HCT116 (cell line): ENCODE measurements at regions not wholly inside any gene's neighbourhood (a gene's known extent, or its start where the extent isn't known, plus 50 kb on each side); places are given as distances from the start of the nearest gene placed in this dataset.

ENCODE experiments used
- ATAC-seq: fragments of 200-7000 bp; cut with Tn5 transposase; 2 replicates; pipeline ENCODE4 v1.9.1; 2020; ENCODE audit warnings: mild to moderate bottlenecking, moderate library complexity
- BruUV-seq: library from RNA; stranded (reverse); fragments of 400-500 nt; replicated peaks from 2 replicates; lab custom pipeline; 2021; lab: Mats Ljungman, UMichigan
- CTCF ChIA-PET: fragments of 300-600 bp; sonication (Branson Sonifier 250); formaldehyde crosslinking; loops from one replicate; lab custom pipeline; 2021; ENCODE audit warnings: antibody characterized with exemption; lab: Charles Lee
- POLR2A ChIA-PET: fragments of 300-600, 350-600 bp; sonication (Branson Sonifier 250); formaldehyde crosslinking; loops from one replicate; lab custom pipeline; 2021; ENCODE audit warnings: antibody characterized with exemption; lab: Charles Lee
- RAD21 ChIA-PET, 2 experiments: fragments of 300-600 bp; sonication (Branson Sonifier 250); formaldehyde crosslinking; loops; one replicate each; lab custom pipeline; 2023; ENCODE audit warnings: low total read pairs in 2 of 2; ENCODE audit not compliant: uncharacterized antibody in 2 of 2, unreplicated experiment in 2 of 2, low non-redundant PET in 1 of 2; lab: Charles Lee
- DNase-seq: peaks from one replicate; pipeline ENCODE4 v3.0.0-alpha.2; 2010; ENCODE audit warnings: low read depth, low spot score
- H2AFZ ChIP-seq: fragments of 200-600 bp; shearing (Covaris generic), sonication (generic); 2 replicates; pipeline ENCODE4 v1.6.1; 2017; ENCODE audit warnings: low read depth, mixed run types, mixed read lengths, antibody characterized with exemption, low read length; ENCODE audit not compliant: poor library complexity, severe bottlenecking
- H3K27ac ChIP-seq: 2 replicates; pipeline ENCODE4 v1.5.1; 2012; ENCODE audit warnings: low read depth, low read length
- H3K27me3 ChIP-seq: fragments of 200-600 bp; sonication (generic); 2 replicates; pipeline ENCODE4 v1.6.1; 2016; ENCODE audit warnings: mixed run types, low read length, mixed read lengths; ENCODE audit not compliant: insufficient read depth
- H3K36me3 ChIP-seq, 2 experiments: fragments of 200-500 bp in 1 of 2; fragments of 200-600 bp in 1 of 2; sonication (Bioruptor generic) in 1 of 2; sonication (generic) in 1 of 2; 2 replicates each; pipeline versions ENCODE4 v1.5.1 to v1.6.1; 2014 to 2016; ENCODE audit warnings: low read length in 2 of 2, inconsistent platforms in 1 of 2, mixed read lengths in 1 of 2, mixed run types in 1 of 2; ENCODE audit not compliant: insufficient read depth in 2 of 2, control insufficient read depth in 1 of 2
- H3K4me1 ChIP-seq, 2 experiments: fragments of 200-600 bp in 1 of 2; sonication (generic) in 1 of 2; 2 replicates each; pipeline versions ENCODE4 v1.5.1 to v1.6.1; 2012 to 2017; ENCODE audit warnings: low read length in 2 of 2, inconsistent platforms in 1 of 2, mild to moderate bottlenecking in 1 of 2, mixed read lengths in 1 of 2, mixed run types in 1 of 2, moderate library complexity in 1 of 2; ENCODE audit not compliant: insufficient read depth in 2 of 2, control insufficient read depth in 1 of 2
- H3K4me2 ChIP-seq: fragments of 200-600 bp; sonication (generic); 2 replicates; pipeline ENCODE4 v1.6.1; 2017; ENCODE audit warnings: mixed run types, low read length, mixed read lengths
- H3K4me3 ChIP-seq, 2 experiments: fragments of 200-600 bp in 1 of 2; sonication (generic) in 1 of 2; replicated peaks in 1 of 2; 2 replicates each; pipeline ENCODE4 v1.5.1; 2011 to 2016; ENCODE audit warnings: low read length in 2 of 2, control low read depth in 1 of 2, low read depth in 1 of 2, mild to moderate bottlenecking in 1 of 2, mixed read lengths in 1 of 2, mixed run types in 1 of 2
- H3K79me2 ChIP-seq: fragments of 200-600 bp; sonication (generic); 2 replicates; pipeline ENCODE4 v1.6.1; 2017; ENCODE audit warnings: mild to moderate bottlenecking, mixed run types, low read length, moderate library complexity, mixed read lengths; ENCODE audit not compliant: insufficient read depth
- H3K9ac ChIP-seq: fragments of 200-600 bp; sonication (generic); 2 replicates; pipeline ENCODE4 v1.6.1; 2016; ENCODE audit warnings: low read length, mixed read lengths
- H3K9me2 ChIP-seq: fragments of 200-600 bp; sonication (generic), shearing (Covaris generic); 2 replicates; pipeline ENCODE4 v1.6.1; 2017; ENCODE audit warnings: mixed run types, mild to moderate bottlenecking, moderate library complexity; ENCODE audit not compliant: insufficient read depth
- H3K9me3 ChIP-seq, 2 experiments: fragments of 200-500 bp in 1 of 2; fragments of 200-600 bp in 1 of 2; sonication (Bioruptor generic) in 1 of 2; sonication (generic) in 1 of 2; 2 replicates each; pipeline ENCODE4 v1.6.1; 2014 to 2017; ENCODE audit warnings: low read length in 2 of 2, mixed read lengths in 2 of 2, inconsistent platforms in 1 of 2, low read depth in 1 of 2, mild to moderate bottlenecking in 1 of 2, mixed run types in 1 of 2, moderate library complexity in 1 of 2; ENCODE audit not compliant: control insufficient read depth in 1 of 2, insufficient read depth in 1 of 2
- H4K20me1 ChIP-seq: fragments of 200-600 bp; sonication (generic), shearing (Covaris generic); 2 replicates; pipeline ENCODE4 v1.6.1; 2017; ENCODE audit warnings: mixed run types, mild to moderate bottlenecking, moderate library complexity; ENCODE audit not compliant: insufficient read depth
- CBX3 ChIP-seq: IDR thresholded peaks from 2 replicates; pipeline ENCODE4 v1.6.1; 2012; ENCODE audit warnings: low read depth
- CEBPB ChIP-seq: IDR thresholded peaks from 2 replicates; pipeline ENCODE4 v1.6.1; 2012; ENCODE audit warnings: low read depth
- EGR1 ChIP-seq: IDR thresholded peaks from 2 replicates; pipeline ENCODE4 v1.6.1; 2012; ENCODE audit warnings: low read depth
- ELF1 ChIP-seq: IDR thresholded peaks from 2 replicates; pipeline ENCODE4 v1.6.1; 2012; ENCODE audit warnings: low read depth, borderline replicate concordance
- EZH2 ChIP-seq: fragments of 200-600 bp; sonication (generic); IDR thresholded peaks from 2 replicates; pipeline ENCODE4 v1.6.1; 2017; ENCODE audit warnings: antibody characterized with exemption, mixed run types
- FOSL1 ChIP-seq: IDR thresholded peaks from 2 replicates; pipeline ENCODE4 v1.6.1; 2012; ENCODE audit warnings: low read depth
- POLR2A ChIP-seq: IDR thresholded peaks from 2 replicates; pipeline ENCODE4 v1.7.0; 2011; ENCODE audit warnings: borderline replicate concordance; ENCODE audit not compliant: insufficient read depth, insufficient read length; ENCODE audit errors: extremely low read depth
- POLR2AphosphoS5 ChIP-seq: IDR thresholded peaks from 2 replicates; pipeline ENCODE4 v1.6.1; 2011; ENCODE audit warnings: mild to moderate bottlenecking, low read depth, low read length, moderate library complexity
- RAD21 ChIP-seq: IDR thresholded peaks from 2 replicates; pipeline ENCODE4 v1.6.1; 2012; ENCODE audit warnings: low read depth, mild to moderate bottlenecking
- SIN3A ChIP-seq: IDR thresholded peaks from 2 replicates; pipeline ENCODE4 v1.6.1; 2012; ENCODE audit warnings: low read depth
- SP1 ChIP-seq: IDR thresholded peaks from 2 replicates; pipeline ENCODE4 v1.6.1; 2012; ENCODE audit warnings: low read depth
- SRF ChIP-seq: IDR thresholded peaks from 2 replicates; pipeline ENCODE4 v1.6.1; 2012; ENCODE audit warnings: low read depth
- TCF7L2 ChIP-seq: IDR thresholded peaks from 2 replicates; pipeline ENCODE4 v1.7.0; 2011; ENCODE audit warnings: borderline replicate concordance, inconsistent platforms; ENCODE audit not compliant: insufficient read depth, insufficient read length; ENCODE audit errors: extremely low read depth
- YY1 ChIP-seq: IDR thresholded peaks from 2 replicates; pipeline ENCODE4 v1.6.1; 2011; ENCODE audit warnings: low read length, low read depth, moderate library complexity, mild to moderate bottlenecking; ENCODE audit not compliant: insufficient replicate concordance; ENCODE audit errors: extremely low read depth
- ZNF274 ChIP-seq: fragments of 200-500 bp; sonication (Bioruptor generic); IDR thresholded peaks from 2 replicates; pipeline ENCODE4 v1.6.1; 2014; ENCODE audit warnings: mild to moderate bottlenecking, low read depth, low read length, inconsistent platforms
- intact Hi-C: fragments of 100-400 bp; cut with micrococcal nuclease; formaldehyde crosslinking; loops from 2 replicates; pipeline ENCODE4 v1.10.0; 2022
- TF ChIP-seq, protein P1 (sequence below): IDR thresholded peaks from 2 replicates; pipeline ENCODE4 v1.6.1; 2012
- TF ChIP-seq, protein P2 (sequence below): IDR thresholded peaks from 2 replicates; pipeline ENCODE4 v1.6.1; 2012
- TF ChIP-seq, protein P3 (sequence below): IDR thresholded peaks from 2 replicates; pipeline ENCODE4 v1.6.1; 2011; ENCODE audit warnings: mild to moderate bottlenecking, low read length, moderate library complexity; ENCODE audit not compliant: insufficient replicate concordance; ENCODE audit errors: extremely low read depth

GRCh38 chr1:80023358-80023757, 1016.8 kb upstream of the ADGRL4 start:
- Histone ChIP-seq H2AFZ (no peak overlapping the region), H3K27me3 (no peaks in the 10 kb centered on the region), H3K9me2 (no peaks in the 10 kb centered on the region), H3K27ac (no peak overlapping the region), H3K4me2 (no peak overlapping the region), H4K20me1 (no peaks in the 10 kb centered on the region), H3K9me3 (no peaks in the 10 kb centered on the region), H3K9ac (no peak overlapping the region), H3K36me3 (no peaks in the 10 kb centered on the region), H3K4me1 (no peaks in the 10 kb centered on the region), H3K4me3 (no peak overlapping the region), H3K79me2 (no peaks in the 10 kb centered on the region)
- CTCF ChIA-PET, result no interaction called here
- DNase-seq (no peak), ATAC-seq (no peak)
- no TSS peak for BruUV-seq
- POLR2A ChIA-PET, result no interaction called here
- intact Hi-C loops, result no loop called here
- TF ChIP-seq POLR2AphosphoS5 (no peak), ZNF274 (no peak), SRF (no peak), CEBPB (no peak), ELF1 (no peak), TCF7L2 (no peak), EZH2 (no peak), POLR2A (no peak)
- TF ChIP-seq, protein P1, sequence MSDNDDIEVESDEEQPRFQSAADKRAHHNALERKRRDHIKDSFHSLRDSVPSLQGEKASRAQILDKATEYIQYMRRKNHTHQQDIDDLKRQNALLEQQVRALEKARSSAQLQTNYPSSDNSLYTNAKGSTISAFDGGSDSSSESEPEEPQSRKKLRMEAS, result no peak
- TF ChIP-seq, protein P2, sequence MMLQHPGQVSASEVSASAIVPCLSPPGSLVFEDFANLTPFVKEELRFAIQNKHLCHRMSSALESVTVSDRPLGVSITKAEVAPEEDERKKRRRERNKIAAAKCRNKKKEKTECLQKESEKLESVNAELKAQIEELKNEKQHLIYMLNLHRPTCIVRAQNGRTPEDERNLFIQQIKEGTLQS, result no peak
- RAD21 ChIA-PET, result no interaction called here

DNA sequence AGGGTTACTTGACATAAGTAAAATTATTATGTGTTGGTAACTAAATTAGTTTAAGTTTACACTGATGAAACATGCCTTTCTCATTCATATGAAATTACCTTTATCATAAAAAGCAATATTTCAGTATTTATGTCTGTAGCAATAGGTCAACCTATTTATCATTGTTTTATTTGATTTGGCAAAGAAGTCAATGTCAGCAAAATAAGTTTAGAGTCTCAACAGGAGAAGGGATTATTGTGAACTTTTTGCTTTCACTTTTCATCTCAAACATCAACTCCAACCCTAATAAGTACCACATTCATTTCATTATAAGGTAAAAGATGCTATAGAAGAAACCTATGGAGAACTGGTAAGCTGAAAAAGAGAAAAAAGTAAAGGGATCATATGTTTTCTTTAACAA, 1015.4 kb upstream of the ADGRL4 start:
- Histone ChIP-seq H3K36me3 (no peaks in the 10 kb centered on the region), H3K4me1 (no peaks in the 10 kb centered on the region), H2AFZ (no peak overlapping the region), H3K4me3 (no peak overlapping the region), H3K9ac (no peak overlapping the region), H3K9me2 (no peaks in the 10 kb centered on the region), H4K20me1 (no peaks in the 10 kb centered on the region), H3K27me3 (no peaks in the 10 kb centered on the region), H3K4me2 (no peak overlapping the region), H3K79me2 (no peaks in the 10 kb centered on the region), H3K9me3 (no peaks in the 10 kb centered on the region), H3K27ac (no peak overlapping the region)
- intact Hi-C loops, result no loop called here
- ChIA-PET CTCF (no interaction called here), POLR2A (no interaction called here), RAD21 (no interaction called here)
- ATAC-seq, result no peak
- BruUV-seq, result no TSS peak
- no peak for DNase-seq
- TF ChIP-seq SIN3A, result no peak
- TF ChIP-seq SP1, result no peak
- TF ChIP-seq YY1, result no peak
- no peak for TF ChIP-seq TCF7L2
- TF ChIP-seq POLR2A, result no peak
- no peak for TF ChIP-seq EGR1
- TF ChIP-seq, protein P2, result no peak
- TF ChIP-seq ELF1, result no peak
- TF ChIP-seq CEBPB, result no peak
- TF ChIP-seq EZH2, result no peak
- TF ChIP-seq RAD21, result no peak
- TF ChIP-seq, protein P3, sequence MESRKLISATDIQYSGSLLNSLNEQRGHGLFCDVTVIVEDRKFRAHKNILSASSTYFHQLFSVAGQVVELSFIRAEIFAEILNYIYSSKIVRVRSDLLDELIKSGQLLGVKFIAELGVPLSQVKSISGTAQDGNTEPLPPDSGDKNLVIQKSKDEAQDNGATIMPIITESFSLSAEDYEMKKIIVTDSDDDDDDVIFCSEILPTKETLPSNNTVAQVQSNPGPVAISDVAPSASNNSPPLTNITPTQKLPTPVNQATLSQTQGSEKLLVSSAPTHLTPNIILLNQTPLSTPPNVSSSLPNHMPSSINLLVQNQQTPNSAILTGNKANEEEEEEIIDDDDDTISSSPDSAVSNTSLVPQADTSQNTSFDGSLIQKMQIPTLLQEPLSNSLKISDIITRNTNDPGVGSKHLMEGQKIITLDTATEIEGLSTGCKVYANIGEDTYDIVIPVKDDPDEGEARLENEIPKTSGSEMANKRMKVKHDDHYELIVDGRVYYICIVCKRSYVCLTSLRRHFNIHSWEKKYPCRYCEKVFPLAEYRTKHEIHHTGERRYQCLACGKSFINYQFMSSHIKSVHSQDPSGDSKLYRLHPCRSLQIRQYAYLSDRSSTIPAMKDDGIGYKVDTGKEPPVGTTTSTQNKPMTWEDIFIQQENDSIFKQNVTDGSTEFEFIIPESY, result no peak
- TF ChIP-seq CBX3, result no peak
- TF ChIP-seq FOSL1, result no peak
